ENCODE measurements at regions not wholly inside any gene's neighbourhood (a gene's known extent, or its start where the extent isn't known, plus 50 kb on each side); places are given as distances from the start of the nearest gene placed in this dataset.
A peak's percentile ranks its signal among the peaks of the same experiment; 100 is the strongest.

DNA sequence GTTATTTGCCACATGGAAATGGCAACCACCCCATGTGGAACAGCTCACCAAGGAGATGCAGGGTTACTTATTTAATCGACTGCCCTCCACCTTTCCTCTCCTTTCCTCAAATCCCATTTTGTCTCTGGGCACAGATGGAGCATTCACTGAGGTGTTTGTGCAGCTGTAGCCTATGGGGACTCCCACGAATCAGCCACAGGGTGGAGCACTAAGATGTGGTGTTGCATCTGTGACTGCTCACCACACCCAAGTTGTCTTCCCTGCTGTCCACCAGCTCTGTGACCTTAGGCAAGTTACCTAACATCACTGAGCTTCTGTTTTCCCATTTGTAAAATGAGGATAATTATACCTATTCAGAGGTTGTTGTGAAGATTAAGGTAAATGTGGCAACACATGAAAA is 252.4 kb upstream of the CPEB2 start:
- Histone ChIP-seq H3K4me1 (ENCODE audit: low read length) (no peaks in the 10 kb centered on the region), H3K9me3 (replicated peaks; ENCODE audit: insufficient read depth, low read length) (no peaks in the 10 kb centered on the region), H3K9ac (ENCODE audit: low read length) (no peak overlapping the region), H3K27ac (ENCODE audit: low read length) (no peak overlapping the region), H3K36me3 (replicated peaks; ENCODE audit: insufficient read depth, low read length) (no peaks in the 10 kb centered on the region), H3K27me3 (replicated peaks; ENCODE audit: insufficient read depth, low read length) (no peaks in the 10 kb centered on the region), H3F3A (ENCODE audit: insufficient read depth, low read length) (no peaks in the 10 kb centered on the region), H4K20me1 (ENCODE audit: insufficient read depth, low read length) (no peaks in the 10 kb centered on the region), H3K79me2 (ENCODE audit: low read length) (no peaks in the 10 kb centered on the region), H3K4me3 (ENCODE audit: low read length) (no peak overlapping the region), H3K9me2 (replicated peaks; ENCODE audit: insufficient read depth, low read length) (no peaks in the 10 kb centered on the region), H2AFZ (ENCODE audit: low read length) (no peak overlapping the region), H3K4me2 (ENCODE audit: low read depth, low read length) (no peak overlapping the region)
- DNase-seq: no peak
- TF ChIP-seq EZH2 (optimal IDR thresholded peaks at IDR 0.05; ENCODE audit: low read depth, low read length) (no peak), EZH2phosphoT487 (IDR thresholded peaks at IDR 0.05; ENCODE audit: low read length) (no peak), CTCF (IDR thresholded peaks at IDR 0.05; ENCODE audit: low read length) (peak; percentile 9; the same call in 1 of the 2 replicates)

- H3K79me2 ChIP-seq (ENCODE audit: low read length): no peaks in the 10 kb centered on the region
- no peak overlapping the region for H3K27ac ChIP-seq (ENCODE audit: low read length)
- no peak overlapping the region for H3K4me3 ChIP-seq (ENCODE audit: low read length)
- H3K36me3 ChIP-seq (replicated peaks; ENCODE audit: insufficient read depth, low read length): no peaks in the 10 kb centered on the region
- no peak overlapping the region for H3K9ac ChIP-seq (ENCODE audit: low read length)
- H3K9me2 ChIP-seq (replicated peaks; ENCODE audit: insufficient read depth, low read length): no peaks in the 10 kb centered on the region
- no peaks in the 10 kb centered on the region for H3K4me1 ChIP-seq (ENCODE audit: low read length)
- no peaks in the 10 kb centered on the region for H3K9me3 ChIP-seq (replicated peaks; ENCODE audit: insufficient read depth, low read length)
- H3F3A ChIP-seq (ENCODE audit: insufficient read depth, low read length): no peaks in the 10 kb centered on the region
- H3K27me3 ChIP-seq (replicated peaks; ENCODE audit: insufficient read depth, low read length): no peaks in the 10 kb centered on the region
- DNase-seq: no peak
- no peak overlapping the region for H2AFZ ChIP-seq (ENCODE audit: low read length)
- no peaks in the 10 kb centered on the region for H4K20me1 ChIP-seq (ENCODE audit: insufficient read depth, low read length)
- no peak for TF ChIP-seq EZH2 (optimal IDR thresholded peaks at IDR 0.05; ENCODE audit: low read depth, low read length)
- TF ChIP-seq EZH2phosphoT487 (IDR thresholded peaks at IDR 0.05; ENCODE audit: low read length): no peak
- no peak for TF ChIP-seq CTCF (IDR thresholded peaks at IDR 0.05; ENCODE audit: low read length)
- H3K4me2 ChIP-seq (ENCODE audit: low read depth, low read length): no peak overlapping the region
Measured at GRCh38 chr4:14752341-14753046, 249.8 kb upstream of the CPEB2 start.

DNA sequence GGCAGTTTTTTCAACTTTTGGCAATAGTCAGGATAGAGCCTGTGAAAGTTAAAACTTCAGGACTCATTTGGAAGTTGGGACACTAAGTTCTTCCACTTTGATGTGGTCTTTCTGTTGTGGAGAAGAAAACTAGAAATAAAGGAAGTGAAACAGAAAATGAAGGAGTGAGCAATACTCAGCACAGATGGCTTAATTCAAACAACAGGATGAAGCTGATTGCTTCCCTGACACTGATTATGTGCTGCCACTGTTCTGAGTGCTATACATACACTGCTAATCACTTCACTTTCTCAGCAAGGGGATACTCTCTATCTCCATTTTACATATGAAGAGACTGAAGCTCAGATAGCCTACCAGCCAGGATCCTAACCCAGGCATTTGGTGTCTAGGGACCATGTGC is 235.1 kb upstream of the CPEB2 start:
- Histone ChIP-seq H3K79me2 (ENCODE audit: low read length) (no peaks in the 10 kb centered on the region), H3K9ac (ENCODE audit: low read length) (no peak overlapping the region), H3F3A (ENCODE audit: insufficient read depth, low read length) (no peaks in the 10 kb centered on the region; the same call in 1 of the 2 replicates), H3K4me2 (ENCODE audit: low read depth, low read length) (no peak overlapping the region), H3K4me3 (ENCODE audit: low read length) (no peak overlapping the region), H4K20me1 (ENCODE audit: insufficient read depth, low read length) (no peaks in the 10 kb centered on the region), H3K27me3 (replicated peaks; ENCODE audit: insufficient read depth, low read length) (no peaks in the 10 kb centered on the region), H3K36me3 (replicated peaks; ENCODE audit: insufficient read depth, low read length) (no peaks in the 10 kb centered on the region), H3K4me1 (ENCODE audit: low read length) (peaks cover 12% of the 10 kb centered on the region), H2AFZ (ENCODE audit: low read length) (no peak overlapping the region), H3K9me3 (replicated peaks; ENCODE audit: insufficient read depth, low read length) (no peaks in the 10 kb centered on the region), H3K27ac (ENCODE audit: low read length) (no peak overlapping the region), H3K9me2 (replicated peaks; ENCODE audit: insufficient read depth, low read length) (no peaks in the 10 kb centered on the region)
- TF ChIP-seq EZH2 (optimal IDR thresholded peaks at IDR 0.05; ENCODE audit: low read depth, low read length) (no peak), CTCF (IDR thresholded peaks at IDR 0.05; ENCODE audit: low read length) (no peak), EZH2phosphoT487 (IDR thresholded peaks at IDR 0.05; ENCODE audit: low read length) (no peak)
- DNase-seq: peak; percentile 7

Measured in MM.1S (cell line).